ENCODE measurements at regions not wholly inside any gene's neighbourhood (a gene's known extent, or its start where the extent isn't known, plus 50 kb on each side); places are given as distances from the start of the nearest gene placed in this dataset.

- Histone ChIP-seq H3K9me3 (ENCODE audit: low read depth, low read length) (no peaks in the 10 kb centered on the region), H3K27ac (ENCODE audit: low read depth, low read length) (no peak overlapping the region)
- TF ChIP-seq CTCF (IDR thresholded peaks at IDR 0.05; ENCODE audit: extremely low read depth, low read depth, low read length), result no peak
Measured at GRCh38 chr6:141131616-141132015, 1001.1 kb upstream of the GJE1 start.

GRCh38 chr6:141123497-141123896, 1009.2 kb upstream of the GJE1 start:
- H3K27ac ChIP-seq (ENCODE audit: low read depth, low read length), result no peak overlapping the region
- no peak for DNase-seq (ENCODE audit: insufficient read length, low spot score, missing footprints)
- no peaks in the 10 kb centered on the region for H3K36me3 ChIP-seq (ENCODE audit: insufficient read depth, low read length)
- no peaks in the 10 kb centered on the region for H3K9me3 ChIP-seq (ENCODE audit: low read depth, low read length)
- no peak overlapping the region for H3K4me2 ChIP-seq (ENCODE audit: insufficient read depth, low read length)
- no peaks in the 10 kb centered on the region for H4K20me1 ChIP-seq (ENCODE audit: insufficient read depth, low read length)
- H3K4me3 ChIP-seq (ENCODE audit: insufficient read depth, low read length), result no peak overlapping the region
- no peaks in the 10 kb centered on the region for H3K79me2 ChIP-seq (ENCODE audit: insufficient read depth, low read length)
- no peaks in the 10 kb centered on the region for H3K27me3 ChIP-seq (ENCODE audit: insufficient read depth, low read length)
- no peaks in the 10 kb centered on the region for H3K4me1 ChIP-seq (ENCODE audit: insufficient read depth, low read length)
- H2AFZ ChIP-seq (ENCODE audit: low read length), result peak overlapping the region; percentile 58
- no peak for TF ChIP-seq CTCF (IDR thresholded peaks at IDR 0.05; ENCODE audit: extremely low read depth, low read depth, low read length)

More at GRCh38 chr6:141131616-141132015, 1001.1 kb upstream of the GJE1 start:
- Histone ChIP-seq H2AFZ (ENCODE audit: low read length) (no peak overlapping the region), H3K79me2 (ENCODE audit: insufficient read depth, low read length) (no peaks in the 10 kb centered on the region), H3K4me2 (ENCODE audit: insufficient read depth, low read length) (no peak overlapping the region), H4K20me1 (ENCODE audit: insufficient read depth, low read length) (no peaks in the 10 kb centered on the region), H3K36me3 (ENCODE audit: insufficient read depth, low read length) (no peaks in the 10 kb centered on the region), H3K4me1 (ENCODE audit: insufficient read depth, low read length) (no peaks in the 10 kb centered on the region), H3K27me3 (ENCODE audit: insufficient read depth, low read length) (no peaks in the 10 kb centered on the region), H3K4me3 (ENCODE audit: insufficient read depth, low read length) (no peak overlapping the region)
- no peak for DNase-seq (ENCODE audit: insufficient read length, low spot score, missing footprints)

GRCh38 chr6:141123049-141123448, 1009.7 kb upstream of the GJE1 start:
- Histone ChIP-seq H3K27me3 (ENCODE audit: insufficient read depth, low read length) (no peaks in the 10 kb centered on the region), H3K27ac (ENCODE audit: low read depth, low read length) (no peak overlapping the region), H4K20me1 (ENCODE audit: insufficient read depth, low read length) (no peaks in the 10 kb centered on the region), H2AFZ (ENCODE audit: low read length) (peak overlapping the region; percentile 58), H3K9me3 (ENCODE audit: low read depth, low read length) (no peaks in the 10 kb centered on the region), H3K36me3 (ENCODE audit: insufficient read depth, low read length) (no peaks in the 10 kb centered on the region), H3K4me3 (ENCODE audit: insufficient read depth, low read length) (no peak overlapping the region), H3K4me1 (ENCODE audit: insufficient read depth, low read length) (no peaks in the 10 kb centered on the region), H3K79me2 (ENCODE audit: insufficient read depth, low read length) (no peaks in the 10 kb centered on the region), H3K4me2 (ENCODE audit: insufficient read depth, low read length) (no peak overlapping the region)
- DNase-seq (ENCODE audit: insufficient read length, low spot score, missing footprints), result no peak
- no peak for TF ChIP-seq CTCF (IDR thresholded peaks at IDR 0.05; ENCODE audit: extremely low read depth, low read depth, low read length)

- Histone ChIP-seq H3K36me3 (ENCODE audit: insufficient read depth, low read length) (no peaks in the 10 kb centered on the region), H2AFZ (ENCODE audit: low read length) (no peak overlapping the region), H3K27ac (ENCODE audit: low read depth, low read length) (no peak overlapping the region), H3K4me2 (ENCODE audit: insufficient read depth, low read length) (no peak overlapping the region), H4K20me1 (ENCODE audit: insufficient read depth, low read length) (no peaks in the 10 kb centered on the region), H3K79me2 (ENCODE audit: insufficient read depth, low read length) (no peaks in the 10 kb centered on the region), H3K4me1 (ENCODE audit: insufficient read depth, low read length) (no peaks in the 10 kb centered on the region), H3K27me3 (ENCODE audit: insufficient read depth, low read length) (no peaks in the 10 kb centered on the region), H3K4me3 (ENCODE audit: insufficient read depth, low read length) (no peak overlapping the region), H3K9me3 (ENCODE audit: low read depth, low read length) (no peaks in the 10 kb centered on the region)
- TF ChIP-seq CTCF (IDR thresholded peaks at IDR 0.05; ENCODE audit: extremely low read depth, low read depth, low read length), result no peak
- DNase-seq (ENCODE audit: insufficient read length, low spot score, missing footprints), result no peak
Measured at GRCh38 chr6:141118991-141119390, 1013.7 kb upstream of the GJE1 start.
